Activated CD4-positive, alpha-beta T cell treated with anti-CD3 and anti-CD28 coated beads for 1 hour (primary cell): ENCODE measurements at regions not wholly inside any gene's neighbourhood (a gene's known extent, or its start where the extent isn't known, plus 50 kb on each side); places are given as distances from the start of the nearest gene placed in this dataset.
"Not testable (repeated sequence)": the region's sequence is repeated elsewhere in the genome, so short reads cannot be mapped to it uniquely, and the experiment has no call there.

Experiments used
- DNase-seq: peaks from one replicate; pipeline ENCODE4 v3.0.0-alpha.2; 2020

DNA sequence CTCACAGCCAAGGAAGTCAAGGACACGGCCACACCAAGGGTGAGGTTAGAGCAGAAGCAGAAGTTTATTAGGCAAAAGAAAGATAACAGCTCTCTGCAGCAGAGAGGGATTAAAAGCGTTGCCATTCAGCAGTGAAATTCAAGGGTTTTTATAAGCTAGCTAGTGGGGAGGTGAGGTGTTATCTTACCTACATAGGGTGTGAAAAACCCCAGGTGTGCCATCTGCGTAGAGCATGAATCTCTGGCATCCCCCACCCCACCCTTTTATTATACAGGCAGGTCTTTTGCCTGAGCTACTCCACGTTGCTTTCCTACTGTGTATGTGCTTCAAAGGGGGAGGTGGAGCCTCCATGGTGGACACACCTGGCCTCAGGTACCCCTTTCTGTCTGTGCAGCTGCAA lies 135.4 kb downstream of the ARHGAP11B start:
- DNase-seq = not testable (repeated sequence)

DNA sequence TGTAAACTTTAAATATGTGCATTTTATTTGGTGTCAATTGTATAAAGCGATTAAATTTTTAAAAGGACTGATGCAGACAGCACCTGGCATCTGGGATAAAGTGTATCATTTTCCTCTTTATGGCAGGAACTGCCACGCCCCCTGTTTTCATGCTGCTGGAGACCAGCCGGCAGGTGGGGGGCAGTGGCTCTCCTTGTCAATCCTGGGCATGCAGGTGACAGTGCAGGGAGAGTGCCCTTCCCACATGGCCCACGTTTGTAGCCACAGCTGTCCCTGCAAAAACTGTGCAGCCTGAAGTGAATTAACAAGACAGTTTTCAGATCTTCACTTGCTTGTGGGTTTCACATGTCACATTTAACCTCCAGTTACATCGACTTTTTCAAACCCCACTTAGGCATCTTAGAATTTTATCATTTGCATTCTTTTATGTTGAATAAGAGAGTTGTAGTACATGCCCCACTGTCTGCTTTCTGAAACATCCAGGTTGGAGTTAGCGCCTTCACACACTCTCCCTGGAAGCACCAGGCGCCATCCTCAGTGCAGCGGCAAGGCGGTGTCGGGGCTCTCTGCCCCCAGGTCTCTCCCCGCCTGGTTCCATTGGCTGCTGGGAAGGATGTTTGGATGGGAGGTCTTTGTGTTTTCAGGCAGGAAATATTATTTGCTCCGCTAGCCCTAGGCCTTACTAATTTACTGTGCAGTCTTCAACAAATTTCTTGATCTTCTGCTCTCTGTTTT lies 134.2 kb upstream of the FAN1 start:
- not testable (repeated sequence) for DNase-seq

DNA sequence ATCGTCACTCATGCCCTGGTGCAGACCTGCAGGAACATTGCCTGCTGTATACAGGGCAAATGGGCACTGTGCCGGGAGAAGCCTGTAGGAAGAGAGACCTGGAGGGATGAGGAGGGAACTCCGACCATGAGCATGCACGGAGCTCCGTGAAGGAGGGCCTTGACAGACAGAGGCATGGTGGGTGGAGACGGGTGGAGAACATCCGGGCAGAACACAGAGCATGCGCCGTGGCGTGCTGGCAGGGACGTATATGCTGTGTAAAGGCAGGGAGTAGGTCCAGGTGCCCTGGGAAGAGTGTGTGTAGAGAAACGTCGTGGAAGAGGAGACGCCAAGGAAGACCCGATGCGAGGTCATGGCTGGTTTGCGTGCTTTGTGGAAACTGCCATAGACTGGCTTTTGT lies 133.0 kb upstream of the FAN1 start:
- DNase-seq = no peak

DNA sequence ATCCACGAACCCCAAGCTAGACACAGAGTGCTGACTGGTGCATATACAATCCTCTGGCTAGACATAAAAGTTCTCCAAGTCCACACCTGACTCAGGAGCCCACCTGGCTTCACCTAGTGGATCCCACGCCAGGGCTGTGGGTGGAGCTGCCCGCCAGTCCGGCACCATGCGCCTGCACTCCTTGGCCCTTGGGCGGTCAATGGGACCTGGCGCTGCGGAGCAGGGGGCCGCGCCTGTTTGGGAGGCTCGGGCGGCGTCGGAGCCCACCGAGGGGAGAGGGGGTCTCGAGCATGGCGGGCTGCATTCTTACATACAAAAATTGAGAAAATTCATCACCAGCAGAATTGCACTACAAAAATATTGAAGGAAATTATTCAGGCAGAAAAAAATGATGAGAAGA lies 120.7 kb upstream of the FAN1 start:
- no peak for DNase-seq

DNA sequence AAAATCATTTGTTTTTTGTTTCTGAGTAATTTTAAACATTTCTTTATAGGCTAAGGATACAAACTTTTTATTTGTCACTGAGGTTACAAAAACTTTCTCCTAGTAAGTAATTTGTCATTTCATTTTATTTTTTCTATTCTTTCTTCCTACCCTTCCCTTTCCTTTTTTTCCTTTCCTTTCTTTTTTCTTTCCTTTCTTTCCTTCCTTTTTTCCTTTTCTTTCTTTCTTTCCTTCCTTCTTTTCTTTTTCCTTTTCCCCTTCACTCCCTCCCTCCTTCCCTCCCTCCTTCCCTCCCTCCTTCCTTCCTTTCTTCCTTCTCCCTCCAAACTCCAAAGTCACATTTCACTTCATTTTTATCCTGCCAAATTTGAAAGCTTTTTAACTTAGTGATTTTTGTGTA lies 115.1 kb upstream of the FAN1 start:
- no peak for DNase-seq

DNA sequence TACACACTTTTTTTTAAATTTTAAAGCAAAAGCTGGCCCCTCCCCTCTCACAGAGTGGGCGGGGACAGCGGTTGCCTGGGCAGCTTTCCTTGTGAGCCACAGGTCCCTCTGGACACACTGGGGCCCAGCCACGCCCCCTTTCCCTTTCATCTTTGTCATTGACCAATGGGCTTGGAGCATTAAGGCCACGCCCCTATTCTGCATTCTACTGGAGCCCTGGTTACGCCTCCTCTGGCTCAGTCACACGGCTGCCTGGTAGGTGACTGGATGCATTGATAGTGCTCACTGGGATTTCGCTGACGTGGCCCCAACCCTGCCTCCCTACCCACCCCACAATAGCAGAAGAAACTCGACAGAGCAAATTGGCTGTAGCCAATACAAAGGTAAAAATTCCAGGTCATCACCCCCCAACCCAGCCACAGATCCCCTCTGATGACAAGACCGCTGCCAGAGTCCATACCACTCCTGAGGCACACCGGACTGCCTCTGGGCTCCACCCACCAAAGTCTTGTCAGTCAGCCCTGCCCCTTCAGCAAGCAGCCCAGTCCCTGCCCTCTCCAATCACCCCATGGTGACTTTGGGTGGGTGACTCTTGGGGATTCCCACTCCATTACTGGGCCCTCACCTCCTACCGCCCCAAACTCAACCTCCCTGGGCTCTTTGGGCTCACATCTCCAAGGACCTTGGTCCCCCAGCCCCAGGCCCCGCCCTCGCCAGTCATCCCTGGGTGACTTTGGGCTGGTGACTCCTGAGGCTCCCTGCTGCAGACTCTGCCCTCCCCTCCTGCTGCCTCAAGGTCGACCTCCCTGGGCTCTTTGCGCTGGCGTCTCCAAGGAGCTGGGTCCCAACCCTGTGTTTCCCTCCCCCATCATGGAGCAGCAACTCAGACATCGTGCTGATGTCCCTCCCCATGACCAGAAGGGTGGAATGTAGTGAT lies 112.2 kb upstream of the FAN1 start:
- no peak for DNase-seq

DNA sequence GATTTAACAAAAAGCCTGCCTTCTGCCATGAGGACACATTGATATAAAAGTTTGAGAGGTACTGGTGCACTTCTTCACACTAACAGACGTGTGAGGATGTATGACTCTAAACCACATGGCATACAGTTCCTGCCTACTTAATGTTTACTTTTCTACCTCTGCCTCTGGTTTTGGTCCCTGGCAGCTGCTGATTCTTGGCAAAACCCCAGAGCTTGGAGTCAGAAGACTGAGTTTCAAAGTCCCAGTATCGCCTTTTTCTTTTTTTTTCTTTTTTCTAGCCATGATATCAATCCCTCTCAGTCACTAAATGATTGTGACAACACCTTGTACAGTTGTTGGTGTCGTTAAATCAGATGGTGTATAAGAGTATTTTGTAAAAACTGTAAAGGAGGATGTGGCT lies 110.9 kb upstream of the FAN1 start:
- not testable (repeated sequence) for DNase-seq

DNA sequence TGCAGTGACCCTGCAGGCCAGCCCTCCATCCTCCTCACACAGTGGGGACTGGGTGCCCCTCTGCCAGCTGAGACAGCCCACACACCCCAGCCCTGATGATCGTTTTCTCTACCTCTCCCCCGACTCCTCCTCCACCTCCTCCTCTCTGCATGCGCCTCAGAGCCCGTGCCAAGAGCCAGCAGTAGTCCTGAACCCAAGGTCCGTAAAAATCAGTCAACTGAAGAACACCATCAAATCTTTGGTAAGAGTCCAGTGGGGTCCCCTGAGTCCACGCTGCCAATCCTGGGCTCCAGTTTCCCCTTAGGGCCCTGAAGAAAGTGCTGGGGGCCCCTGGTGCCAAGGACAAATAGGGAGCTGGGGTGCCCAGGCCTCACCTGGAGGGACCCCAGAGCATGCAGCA lies 109.3 kb upstream of the FAN1 start:
- no peak for DNase-seq

- DNase-seq = not testable (repeated sequence)
Observed at GRCh38 chr15:30799565-30799964, 104.2 kb upstream of the FAN1 start.

- DNase-seq = not testable (repeated sequence)
Observed at GRCh38 chr15:30801140-30801895, 102.4 kb upstream of the FAN1 start.

- not testable (repeated sequence) for DNase-seq
Observed at GRCh38 chr15:30802001-30802400, 101.7 kb upstream of the FAN1 start.

DNA sequence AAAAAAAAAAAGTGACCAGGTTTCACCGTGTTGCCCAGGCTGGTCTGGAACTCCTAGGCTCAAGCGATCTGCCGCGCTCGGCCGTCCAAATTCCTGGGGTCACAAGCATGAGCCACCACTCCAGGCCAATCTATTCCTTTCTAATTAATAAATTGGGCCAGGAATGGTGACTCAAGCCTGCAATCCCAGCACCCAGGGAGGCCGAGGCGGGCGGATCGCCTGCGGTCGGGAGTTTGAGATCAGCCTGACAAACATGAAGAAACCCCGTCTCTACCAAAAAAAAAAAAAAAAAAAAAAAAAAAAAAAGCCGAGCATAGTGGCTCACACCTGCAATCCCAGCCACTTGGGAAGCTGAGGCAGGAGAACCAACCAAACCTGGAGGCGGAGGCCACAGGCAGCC lies 100.0 kb upstream of the FAN1 start:
- not testable (repeated sequence) for DNase-seq

- DNase-seq = no peak
Observed at GRCh38 chr15:30816430-30816829, 87.3 kb upstream of the FAN1 start.

DNA sequence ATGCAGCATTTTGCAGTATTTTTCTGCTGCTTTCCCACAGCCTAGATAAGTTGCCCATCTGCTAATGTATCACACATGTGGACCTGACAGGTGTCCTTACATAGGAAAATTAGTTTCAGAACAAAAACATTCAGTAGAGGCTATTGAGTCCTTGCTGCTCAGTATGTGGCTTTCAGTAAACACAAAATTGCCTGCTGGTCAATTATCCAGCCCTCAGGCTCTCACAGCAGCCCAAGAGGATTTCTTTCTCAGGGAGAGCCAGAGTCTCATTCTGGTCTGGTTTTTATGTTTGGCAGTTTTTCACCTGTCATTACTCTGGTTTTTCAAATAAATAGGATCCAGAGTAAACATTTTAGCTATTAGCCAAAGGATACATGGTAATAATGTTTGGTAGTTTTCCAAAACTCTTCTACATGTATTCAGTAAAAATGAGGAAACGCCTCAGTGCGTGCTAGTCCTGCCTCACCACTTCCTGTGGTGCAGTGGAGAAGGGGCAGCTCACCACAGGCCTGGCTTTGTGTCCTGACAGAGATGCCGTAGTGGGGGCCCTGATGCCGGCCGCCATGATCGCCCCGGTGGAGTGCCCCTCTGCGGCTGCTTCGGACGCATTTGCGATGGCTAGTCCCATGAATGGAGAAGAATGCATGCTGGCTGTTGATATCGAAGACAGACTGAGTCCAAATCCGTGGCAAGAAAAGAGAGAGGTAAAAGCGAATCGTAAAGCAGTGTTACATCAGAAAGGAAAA lies 80.5 kb upstream of the FAN1 start:
- DNase-seq = not testable (repeated sequence)

GRCh38 chr15:30824518-30825195 lies 79.1 kb upstream of the FAN1 start:
- DNase-seq = no peak

DNA sequence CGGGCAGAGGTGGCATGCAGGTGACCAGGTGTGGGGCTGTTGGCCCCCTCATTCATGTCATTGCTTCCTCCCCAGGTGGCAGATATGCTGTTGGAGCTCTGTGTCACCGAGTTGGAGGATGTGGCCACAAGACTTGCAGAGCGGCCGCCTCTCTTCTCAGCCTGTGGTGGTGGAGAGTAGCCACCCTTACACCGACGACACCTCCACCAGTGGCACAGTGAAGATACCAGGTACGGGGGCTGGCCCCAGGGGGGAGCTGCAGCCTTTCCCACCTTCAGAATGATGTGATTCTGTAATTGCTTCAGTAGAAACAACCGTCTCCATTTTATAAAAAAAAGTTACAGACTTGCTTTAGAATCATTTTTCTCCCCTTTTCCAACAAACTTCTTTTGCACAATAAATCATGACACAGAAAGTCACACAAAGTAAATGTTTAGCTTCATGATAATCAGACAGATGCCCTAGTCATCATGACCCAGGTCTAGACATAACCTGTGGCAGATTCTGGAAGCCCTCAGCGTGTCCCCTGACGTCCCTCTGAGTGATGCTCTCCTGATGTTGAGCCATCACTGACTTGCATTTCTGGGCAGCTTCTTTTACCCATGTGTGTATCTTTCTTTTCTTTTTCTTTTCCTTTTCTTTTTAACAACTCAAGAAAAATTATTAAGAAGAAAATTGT lies 76.0 kb upstream of the FAN1 start:
- no peak for DNase-seq

- not testable (repeated sequence) for DNase-seq
Observed at GRCh38 chr15:30828304-30828639, 75.4 kb upstream of the FAN1 start.

DNA sequence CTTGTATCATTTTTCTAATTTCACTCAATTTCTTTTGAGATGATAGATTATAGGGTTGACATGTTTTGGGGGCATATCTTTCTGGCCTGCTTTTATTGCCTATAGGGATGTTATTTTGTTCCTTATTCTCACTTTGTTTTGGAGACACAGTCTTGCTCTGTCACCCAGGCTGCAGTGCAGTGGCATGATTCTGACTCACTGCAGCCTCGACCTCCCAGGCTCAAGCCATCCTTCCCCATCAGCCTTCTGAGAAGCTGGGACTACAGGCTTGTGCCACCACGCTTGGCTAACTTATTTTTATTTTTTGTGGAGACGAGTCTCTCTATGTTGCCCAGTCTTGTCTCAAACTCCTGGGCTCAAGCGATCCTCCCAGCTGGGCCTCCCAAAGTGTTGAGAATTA lies 72.8 kb upstream of the FAN1 start:
- DNase-seq = no peak

GRCh38 chr15:30833379-30833778 lies 70.3 kb upstream of the FAN1 start:
- DNase-seq = not testable (repeated sequence)

DNA sequence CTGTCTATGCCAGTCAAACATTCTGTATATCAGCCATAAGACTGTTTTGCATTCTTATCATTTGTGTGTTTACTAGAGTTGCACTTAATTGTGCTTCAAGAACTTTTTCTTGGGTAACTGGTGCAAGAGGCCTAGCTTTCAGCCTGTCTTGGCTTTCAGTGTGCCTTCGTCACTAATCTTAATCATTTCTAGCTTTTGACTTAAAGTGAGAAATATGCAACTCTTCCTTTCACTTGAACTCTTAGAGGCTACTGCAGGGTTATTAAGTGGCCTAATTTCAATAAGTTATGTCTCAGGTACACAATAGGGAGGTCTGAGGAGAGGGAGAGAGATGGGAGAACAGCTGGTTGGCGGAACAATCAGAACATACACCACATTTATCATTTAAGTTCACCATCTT lies 62.1 kb upstream of the FAN1 start:
- DNase-seq = not testable (repeated sequence)

DNA sequence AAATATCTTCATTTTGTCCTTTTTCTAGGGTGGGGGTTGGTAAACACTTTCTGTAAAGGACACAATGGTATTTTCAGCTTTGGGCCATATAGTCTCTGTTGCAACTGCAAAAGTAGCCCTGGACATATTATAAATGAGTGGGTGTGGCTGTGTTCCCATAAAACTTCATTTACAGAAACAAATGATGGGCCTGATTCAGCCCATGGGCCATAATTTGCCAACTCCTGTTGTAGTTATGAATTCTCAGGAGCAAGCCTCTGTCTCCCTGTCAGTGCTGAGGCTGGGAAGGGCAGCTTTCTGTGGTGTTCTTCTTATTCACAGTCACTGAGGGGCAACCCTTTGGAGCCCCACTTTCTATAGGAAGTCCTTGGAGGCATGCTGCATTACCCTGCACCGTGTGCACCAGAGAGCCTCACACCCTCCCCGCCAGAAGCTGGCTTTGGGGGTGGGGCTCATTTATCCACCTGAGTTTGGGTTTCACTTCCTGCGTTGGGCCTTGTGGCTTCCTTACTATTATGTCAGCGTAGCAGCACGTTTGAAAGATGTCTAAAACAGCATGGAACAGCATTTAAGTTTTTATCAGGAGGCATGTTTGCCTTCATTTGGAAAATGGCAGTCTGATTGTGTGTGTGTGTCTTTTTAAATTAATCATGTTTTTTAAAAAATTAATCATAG lies 60.8 kb upstream of the FAN1 start:
- DNase-seq = not testable (repeated sequence)
